ENCODE measurements at regions not wholly inside any gene's neighbourhood (a gene's known extent, or its start where the extent isn't known, plus 50 kb on each side); places are given as distances from the start of the nearest gene placed in this dataset.

- peak; percentile 15 for DNase-seq
- no peak overlapping the region for H3K9ac ChIP-seq (ENCODE audit: low read length)
- H3K4me3 ChIP-seq (ENCODE audit: insufficient read depth in 1 of 2, low read depth in 1 of 2, low read length in 2 of 2), result no peak overlapping the region
- 77% methylated on average over 2 of the region's 2 CpGs for WGBS
- H3K4me2 ChIP-seq (ENCODE audit: low read length, poor library complexity, severe bottlenecking), result no peak overlapping the region
- H3K23ac ChIP-seq (ENCODE audit: low read length in 2 of 2), result no peak overlapping the region
- H3K27me3 ChIP-seq (ENCODE audit: control insufficient read depth in 1 of 2, insufficient read depth in 1 of 2, low read length in 2 of 2), result no peaks in the 10 kb centered on the region
- H3K4me1 ChIP-seq (ENCODE audit: control insufficient read depth, insufficient read depth, low read depth, low read length), result no peaks in the 10 kb centered on the region
- H4K8ac ChIP-seq (ENCODE audit: low read length), result no peak overlapping the region
- H2AFZ ChIP-seq (ENCODE audit: low read depth, low read length), result no peak overlapping the region
- H4K91ac ChIP-seq (ENCODE audit: low read length), result no peak overlapping the region
- no peaks in the 10 kb centered on the region for H3K9me3 ChIP-seq (ENCODE audit: control insufficient read depth, low read length)
- no peak overlapping the region for H2BK5ac ChIP-seq (ENCODE audit: low read depth, low read length, poor library complexity, severe bottlenecking)
- no peak overlapping the region for H2BK12ac ChIP-seq (ENCODE audit: low read length in 2 of 2)
- no peak overlapping the region for H3K18ac ChIP-seq (ENCODE audit: low read depth in 1 of 2, low read length in 2 of 2)
- H3K14ac ChIP-seq (ENCODE audit: low read length in 2 of 2), result no peak overlapping the region
- H3K36me3 ChIP-seq (ENCODE audit: control insufficient read depth in 1 of 2, insufficient read depth in 2 of 2, low read depth in 1 of 2, low read length in 2 of 2), result no peaks in the 10 kb centered on the region
- no peak overlapping the region for H2BK120ac ChIP-seq (ENCODE audit: low read depth, low read length)
- no peak overlapping the region for H3K4ac ChIP-seq (ENCODE audit: low read depth in 1 of 2, low read length in 2 of 2)
- H2AK5ac ChIP-seq (ENCODE audit: low read length, severe bottlenecking), result no peak overlapping the region
- H3K79me1 ChIP-seq (replicated peaks; ENCODE audit: low read length, poor library complexity, severe bottlenecking), result no peaks in the 10 kb centered on the region
- H2BK15ac ChIP-seq (ENCODE audit: low read depth, poor library complexity, severe bottlenecking), result no peak overlapping the region
- no peak overlapping the region for H3K27ac ChIP-seq (ENCODE audit: low read length, poor library complexity, severe bottlenecking)
These were observed 75.0 kb upstream of the SLC1A1 start for GRCh38 chr9:4415281-4415680.

- no peak overlapping the region for H2AK5ac ChIP-seq (ENCODE audit: low read length, severe bottlenecking)
- H2BK120ac ChIP-seq (ENCODE audit: low read depth, low read length), result no peak overlapping the region
- no peak overlapping the region for H3K4ac ChIP-seq (ENCODE audit: low read depth in 1 of 2, low read length in 2 of 2)
- H3K14ac ChIP-seq (ENCODE audit: low read length in 2 of 2), result no peak overlapping the region
- no peaks in the 10 kb centered on the region for H3K36me3 ChIP-seq (ENCODE audit: control insufficient read depth in 1 of 2, insufficient read depth in 2 of 2, low read depth in 1 of 2, low read length in 2 of 2)
- WGBS, result 60% methylated on average over 1 of the region's 1 CpG
- H3K23ac ChIP-seq (ENCODE audit: low read length in 2 of 2), result no peak overlapping the region
- H2AFZ ChIP-seq (ENCODE audit: low read depth, low read length), result no peak overlapping the region
- H3K27me3 ChIP-seq (ENCODE audit: control insufficient read depth in 1 of 2, insufficient read depth in 1 of 2, low read length in 2 of 2), result no peaks in the 10 kb centered on the region
- H2BK15ac ChIP-seq (ENCODE audit: low read depth, poor library complexity, severe bottlenecking), result no peak overlapping the region
- H4K8ac ChIP-seq (ENCODE audit: low read length), result no peak overlapping the region
- H3K27ac ChIP-seq (ENCODE audit: low read length, poor library complexity, severe bottlenecking), result no peak overlapping the region
- no peak overlapping the region for H4K91ac ChIP-seq (ENCODE audit: low read length)
- H3K9ac ChIP-seq (ENCODE audit: low read length), result no peak overlapping the region
- DNase-seq, result no peak
- no peaks in the 10 kb centered on the region for H3K9me3 ChIP-seq (ENCODE audit: control insufficient read depth, low read length)
- no peak overlapping the region for H3K4me3 ChIP-seq (ENCODE audit: insufficient read depth in 1 of 2, low read depth in 1 of 2, low read length in 2 of 2)
- H3K4me2 ChIP-seq (ENCODE audit: low read length, poor library complexity, severe bottlenecking), result no peak overlapping the region
- no peak overlapping the region for H3K18ac ChIP-seq (ENCODE audit: low read depth in 1 of 2, low read length in 2 of 2)
- no peak overlapping the region for H2BK12ac ChIP-seq (ENCODE audit: low read length in 2 of 2)
- no peak overlapping the region for H2BK5ac ChIP-seq (ENCODE audit: low read depth, low read length, poor library complexity, severe bottlenecking)
- H3K79me1 ChIP-seq (replicated peaks; ENCODE audit: low read length, poor library complexity, severe bottlenecking), result no peaks in the 10 kb centered on the region
- no peaks in the 10 kb centered on the region for H3K4me1 ChIP-seq (ENCODE audit: control insufficient read depth, insufficient read depth, low read depth, low read length)
These were observed 76.4 kb upstream of the SLC1A1 start for GRCh38 chr9:4413856-4414255.

- Histone ChIP-seq H3K4me1 (ENCODE audit: control insufficient read depth, insufficient read depth, low read depth, low read length) (no peaks in the 10 kb centered on the region), H3K79me1 (replicated peaks; ENCODE audit: low read length, poor library complexity, severe bottlenecking) (no peaks in the 10 kb centered on the region), H3K9me3 (ENCODE audit: control insufficient read depth, low read length) (peaks cover 40% of the 10 kb centered on the region), H3K14ac (ENCODE audit: low read length in 2 of 2) (no peak overlapping the region), H2BK12ac (ENCODE audit: low read length in 2 of 2) (no peak overlapping the region), H2AFZ (ENCODE audit: low read depth, low read length) (no peak overlapping the region), H2BK120ac (ENCODE audit: low read depth, low read length) (no peak overlapping the region), H3K4me3 (ENCODE audit: insufficient read depth in 1 of 2, low read depth in 1 of 2, low read length in 2 of 2) (no peak overlapping the region), H4K91ac (ENCODE audit: low read length) (no peak overlapping the region), H3K23ac (ENCODE audit: low read length in 2 of 2) (no peak overlapping the region), H4K8ac (ENCODE audit: low read length) (no peak overlapping the region), H3K36me3 (ENCODE audit: control insufficient read depth in 1 of 2, insufficient read depth in 2 of 2, low read depth in 1 of 2, low read length in 2 of 2) (no peaks in the 10 kb centered on the region), H2BK15ac (ENCODE audit: low read depth, poor library complexity, severe bottlenecking) (no peak overlapping the region), H3K4me2 (ENCODE audit: low read length, poor library complexity, severe bottlenecking) (no peak overlapping the region), H3K27ac (ENCODE audit: low read length, poor library complexity, severe bottlenecking) (no peak overlapping the region), H3K4ac (ENCODE audit: low read depth in 1 of 2, low read length in 2 of 2) (no peak overlapping the region), H3K9ac (ENCODE audit: low read length) (no peak overlapping the region), H2BK5ac (ENCODE audit: low read depth, low read length, poor library complexity, severe bottlenecking) (no peak overlapping the region), H3K27me3 (ENCODE audit: control insufficient read depth in 1 of 2, insufficient read depth in 1 of 2, low read length in 2 of 2) (no peaks in the 10 kb centered on the region), H2AK5ac (ENCODE audit: low read length, severe bottlenecking) (no peak overlapping the region), H3K18ac (ENCODE audit: low read depth in 1 of 2, low read length in 2 of 2) (no peak overlapping the region)
- 45% methylated on average over 2 of the region's 3 CpGs for WGBS
- DNase-seq, result peak; percentile 47
These were observed 86.1 kb upstream of the SLC1A1 start for GRCh38 chr9:4404156-4404555.

GRCh38 chr9:4402501-4402900 is 87.8 kb upstream of the SLC1A1 start:
- H2BK5ac ChIP-seq (ENCODE audit: low read depth, low read length, poor library complexity, severe bottlenecking), result no peak overlapping the region
- H3K36me3 ChIP-seq (ENCODE audit: control insufficient read depth in 1 of 2, insufficient read depth in 2 of 2, low read depth in 1 of 2, low read length in 2 of 2), result no peaks in the 10 kb centered on the region
- H3K27ac ChIP-seq (ENCODE audit: low read length, poor library complexity, severe bottlenecking), result no peak overlapping the region
- H3K4me3 ChIP-seq (ENCODE audit: insufficient read depth in 1 of 2, low read depth in 1 of 2, low read length in 2 of 2), result no peak overlapping the region
- no peak overlapping the region for H2BK120ac ChIP-seq (ENCODE audit: low read depth, low read length)
- no peak overlapping the region for H2BK15ac ChIP-seq (ENCODE audit: low read depth, poor library complexity, severe bottlenecking)
- H3K4ac ChIP-seq (ENCODE audit: low read depth in 1 of 2, low read length in 2 of 2), result no peak overlapping the region
- no peaks in the 10 kb centered on the region for H3K27me3 ChIP-seq (ENCODE audit: control insufficient read depth in 1 of 2, insufficient read depth in 1 of 2, low read length in 2 of 2)
- DNase-seq, result no peak
- H3K4me1 ChIP-seq (ENCODE audit: control insufficient read depth, insufficient read depth, low read depth, low read length), result no peaks in the 10 kb centered on the region
- no peaks in the 10 kb centered on the region for H3K79me1 ChIP-seq (replicated peaks; ENCODE audit: low read length, poor library complexity, severe bottlenecking)
- H4K91ac ChIP-seq (ENCODE audit: low read length), result no peak overlapping the region
- H4K8ac ChIP-seq (ENCODE audit: low read length), result no peak overlapping the region
- H3K9ac ChIP-seq (ENCODE audit: low read length), result no peak overlapping the region
- no peak overlapping the region for H2BK12ac ChIP-seq (ENCODE audit: low read length in 2 of 2)
- no peak overlapping the region for H2AK5ac ChIP-seq (ENCODE audit: low read length, severe bottlenecking)
- H3K23ac ChIP-seq (ENCODE audit: low read length in 2 of 2), result no peak overlapping the region
- H3K4me2 ChIP-seq (ENCODE audit: low read length, poor library complexity, severe bottlenecking), result no peak overlapping the region
- no peak overlapping the region for H3K18ac ChIP-seq (ENCODE audit: low read depth in 1 of 2, low read length in 2 of 2)
- H2AFZ ChIP-seq (ENCODE audit: low read depth, low read length), result no peak overlapping the region
- no peak overlapping the region for H3K14ac ChIP-seq (ENCODE audit: low read length in 2 of 2)
- H3K9me3 ChIP-seq (ENCODE audit: control insufficient read depth, low read length), result peaks cover 40% of the 10 kb centered on the region

Data from mesenchymal stem cell (in vitro differentiated cells and primary cell).